Kidney (tissue), 13 donors: ENCODE measurements at regions not wholly inside any gene's neighbourhood (a gene's known extent, or its start where the extent isn't known, plus 50 kb on each side); places are given as distances from the start of the nearest gene placed in this dataset.
"Not testable (repeated sequence)": the region's sequence is repeated elsewhere in the genome, so short reads cannot be mapped to it uniquely, and the experiment has no call there.

Experiments used
- DNase-seq, 5 donors: peaks; one replicate each; pipeline ENCODE4 v3.0.0-alpha.2; 2013 to 2020
- FAIRE-seq: peaks from 2 replicates; lab custom pipeline; 2012; peaks lifted over from hg19 to GRCh38; lab: Jason Lieb, UNC
- H3K27ac ChIP-seq, 2 donors: one replicate each; pipeline ENCODE4 v1.7.0; 2013; ENCODE audit warnings: low read depth in 2 of 2, low read length in 2 of 2, inconsistent platforms in 1 of 2
- H3K27me3 ChIP-seq: one replicate; pipeline ENCODE4 v1.7.1; 2013; ENCODE audit warnings: low read length, inconsistent platforms; ENCODE audit not compliant: control insufficient read depth, insufficient read depth
- H3K36me3 ChIP-seq, 3 donors: one replicate each; pipeline versions ENCODE4 v1.7.0 to v1.7.1; 2013; ENCODE audit warnings: low read length in 3 of 3, control low read depth in 1 of 3, inconsistent platforms in 1 of 3; ENCODE audit not compliant: insufficient read depth in 3 of 3, control insufficient read depth in 2 of 3
- H3K4me1 ChIP-seq, 3 donors: one replicate each; pipeline versions ENCODE4 v1.7.0 to v1.7.1; 2013; ENCODE audit warnings: low read length in 3 of 3, inconsistent platforms in 1 of 3, low read depth in 1 of 3; ENCODE audit not compliant: control insufficient read depth in 2 of 3, insufficient read depth in 2 of 3
- H3K4me3 ChIP-seq, 3 donors: one replicate each; pipeline versions ENCODE4 v1.7.0 to v1.8.1; 2013; ENCODE audit warnings: low read length in 3 of 3, control low read depth in 1 of 3, inconsistent platforms in 1 of 3
- H3K9ac ChIP-seq, 3 donors: one replicate each; pipeline versions ENCODE4 v1.7.0 to v1.7.1; 2013; ENCODE audit warnings: low read length in 3 of 3, control low read depth in 1 of 3, inconsistent platforms in 1 of 3
- H3K9me3 ChIP-seq, 3 donors: one replicate each; pipeline versions ENCODE4 v1.7.0 to v1.7.1; 2013; ENCODE audit warnings: low read length in 3 of 3, control low read depth in 1 of 3, inconsistent platforms in 1 of 3; ENCODE audit not compliant: control insufficient read depth in 2 of 3, insufficient read depth in 1 of 3
- intact Hi-C: fragments of 100-400 bp; cut with DNase I; formaldehyde crosslinking; loops from one replicate; pipeline ENCODE4 v1.11.1; 2022
- TF ChIP-seq, protein P1 (sequence below): IDR thresholded peaks from 3 replicates; pipeline ENCODE4 v1.5.1; 2012; ENCODE audit warnings: mild to moderate bottlenecking, moderate library complexity, borderline replicate concordance; ENCODE audit not compliant: insufficient read depth; ENCODE audit errors: extremely low read depth
- donor health status: control.
- donor health status: control.
- donor health status: control.
- donor health status: control.
- donor health status: control.
- donor health status: DM: yes; HTN: yes; CAD: no.
- donor health status: Normal renal cell carcinoma (clear cell type).

DNA sequence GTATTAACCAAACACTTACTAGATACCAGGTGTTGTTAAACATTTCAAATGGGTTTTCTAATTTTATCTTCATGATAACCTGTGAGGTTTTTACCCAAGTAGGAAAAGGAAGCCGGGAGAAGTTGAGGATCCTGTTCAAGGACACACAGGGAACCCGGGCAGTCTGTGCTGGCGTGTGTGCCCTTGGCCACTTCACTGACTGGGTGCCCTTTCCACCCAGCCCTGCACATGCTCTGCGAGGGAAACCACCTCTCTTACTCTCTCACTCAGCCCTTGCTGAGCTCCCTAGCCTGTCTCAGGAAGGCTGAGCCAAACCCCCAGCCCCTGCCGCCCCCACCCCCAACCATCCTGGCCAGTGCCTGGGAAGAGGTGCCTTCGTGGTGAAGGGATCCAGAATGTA is 51.8 kb downstream of the TEX44 start:
- TF ChIP-seq, protein P1, sequence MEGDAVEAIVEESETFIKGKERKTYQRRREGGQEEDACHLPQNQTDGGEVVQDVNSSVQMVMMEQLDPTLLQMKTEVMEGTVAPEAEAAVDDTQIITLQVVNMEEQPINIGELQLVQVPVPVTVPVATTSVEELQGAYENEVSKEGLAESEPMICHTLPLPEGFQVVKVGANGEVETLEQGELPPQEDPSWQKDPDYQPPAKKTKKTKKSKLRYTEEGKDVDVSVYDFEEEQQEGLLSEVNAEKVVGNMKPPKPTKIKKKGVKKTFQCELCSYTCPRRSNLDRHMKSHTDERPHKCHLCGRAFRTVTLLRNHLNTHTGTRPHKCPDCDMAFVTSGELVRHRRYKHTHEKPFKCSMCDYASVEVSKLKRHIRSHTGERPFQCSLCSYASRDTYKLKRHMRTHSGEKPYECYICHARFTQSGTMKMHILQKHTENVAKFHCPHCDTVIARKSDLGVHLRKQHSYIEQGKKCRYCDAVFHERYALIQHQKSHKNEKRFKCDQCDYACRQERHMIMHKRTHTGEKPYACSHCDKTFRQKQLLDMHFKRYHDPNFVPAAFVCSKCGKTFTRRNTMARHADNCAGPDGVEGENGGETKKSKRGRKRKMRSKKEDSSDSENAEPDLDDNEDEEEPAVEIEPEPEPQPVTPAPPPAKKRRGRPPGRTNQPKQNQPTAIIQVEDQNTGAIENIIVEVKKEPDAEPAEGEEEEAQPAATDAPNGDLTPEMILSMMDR = no peak
- peak overlapping the region in 1 of 3 donors; percentile 75 for H3K9ac ChIP-seq
- peak in 1 of 5 donors; percentile 38 for DNase-seq
- peak overlapping the region; percentile 95 to 98 for H3K27ac ChIP-seq
- intact Hi-C loops = no loop called here
- FAIRE-seq = no peak
- no peaks in the 10 kb centered on the region for H3K9me3 ChIP-seq
- H3K27me3 ChIP-seq = no peaks in the 10 kb centered on the region
- H3K4me1 ChIP-seq = peaks cover 0 to 30% (median 29%) of the 10 kb centered on the region in 3 donors
- H3K36me3 ChIP-seq = no peaks in the 10 kb centered on the region
- no peak overlapping the region for H3K4me3 ChIP-seq

DNA sequence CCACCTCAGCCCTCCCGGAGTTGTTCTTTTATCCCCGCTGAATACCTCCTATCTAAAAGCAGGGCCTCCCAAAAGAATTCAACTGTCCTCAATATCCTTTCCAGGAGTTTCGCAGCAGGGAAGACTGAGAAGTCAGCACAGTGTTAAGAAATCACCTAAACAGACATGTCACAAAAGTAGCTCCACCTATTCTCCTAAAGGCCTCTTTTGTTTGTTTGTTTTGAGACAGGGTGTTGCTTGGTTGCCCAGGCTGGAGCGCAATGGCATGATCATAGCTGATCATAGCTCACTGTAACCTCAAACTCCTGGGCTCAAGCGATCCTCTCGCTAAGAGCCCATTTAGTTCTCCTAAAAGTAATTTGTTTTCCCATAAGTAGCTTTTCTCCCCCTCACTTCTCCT is 53.8 kb downstream of the TEX44 start:
- no peaks in the 10 kb centered on the region for H3K36me3 ChIP-seq
- no peak overlapping the region for H3K4me3 ChIP-seq
- no peak overlapping the region for H3K9ac ChIP-seq
- no peak overlapping the region for H3K27ac ChIP-seq
- intact Hi-C loops = no loop called here
- H3K27me3 ChIP-seq = no peaks in the 10 kb centered on the region
- TF ChIP-seq, protein P1 = no peak
- FAIRE-seq = no peak
- DNase-seq = peak in 3 of 5 donors; percentile 29 to 41 (median 30)
- H3K9me3 ChIP-seq = no peaks in the 10 kb centered on the region
- peaks cover 0 to 25% (median 21%) of the 10 kb centered on the region in 3 donors for H3K4me1 ChIP-seq

DNA sequence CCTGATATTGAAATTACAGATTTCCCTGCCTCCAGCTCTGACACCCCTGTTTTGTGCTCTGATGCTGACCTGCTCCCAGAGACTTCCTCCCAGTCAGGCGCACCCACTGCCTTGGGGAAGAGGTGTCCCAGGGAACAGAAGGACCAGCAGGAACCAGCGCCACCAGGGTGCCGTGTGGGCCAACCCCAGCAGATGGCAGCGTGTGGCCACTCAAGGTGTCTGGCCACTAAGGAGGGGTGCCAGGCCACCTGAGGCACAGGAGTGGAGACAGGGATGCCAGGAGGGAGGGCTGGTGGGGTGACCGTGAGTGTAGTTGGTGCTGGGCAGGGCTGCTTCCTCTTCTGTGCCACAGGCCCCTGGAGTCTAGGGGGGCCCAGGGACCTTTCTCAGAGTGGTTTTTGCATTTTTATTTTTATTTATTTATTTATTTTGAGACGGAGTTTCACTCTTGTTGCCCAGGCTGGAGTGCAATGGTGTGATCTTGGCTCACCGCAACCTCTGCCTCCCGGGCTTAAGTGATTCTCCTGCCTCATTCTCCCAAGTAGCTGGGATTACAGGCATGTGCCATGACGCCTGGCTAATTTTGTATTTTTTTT is 56.0 kb downstream of the TEX44 start:
- intact Hi-C loops = no loop called here
- Histone ChIP-seq H3K27me3 (no peaks in the 10 kb centered on the region), H3K36me3 (no peaks in the 10 kb centered on the region), H3K27ac (no peak overlapping the region), H3K4me3 (no peak overlapping the region), H3K4me1 (peaks cover 0 to 15% (median 12%) of the 10 kb centered on the region in 3 donors), H3K9me3 (no peaks in the 10 kb centered on the region), H3K9ac (no peak overlapping the region)
- TF ChIP-seq, protein P1 = peak; percentile 68
- FAIRE-seq (no peak), DNase-seq (peak; percentile 66 to 91 (median 80))

DNA sequence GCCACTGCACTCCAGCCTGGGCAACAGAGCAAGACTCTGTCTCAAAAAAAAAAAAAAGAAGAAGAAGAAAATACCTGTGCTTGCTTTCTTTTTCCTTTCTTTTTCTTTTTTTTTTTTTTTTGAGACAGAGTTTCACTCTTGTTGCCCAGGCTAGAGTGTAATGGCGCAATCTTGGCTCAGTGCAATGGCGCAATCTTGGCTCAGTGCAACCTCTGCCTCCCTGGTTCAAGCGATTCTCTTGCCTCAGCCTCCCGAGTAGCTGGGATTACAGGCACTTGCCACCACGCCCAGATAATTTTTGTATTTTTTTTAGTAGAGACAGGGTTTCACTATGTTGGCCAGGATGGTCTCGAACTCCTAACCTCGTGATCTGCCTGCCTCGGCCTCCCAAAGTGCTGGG is 56.8 kb upstream of the PTMA start:
- H3K4me3 ChIP-seq, H3K9me3 ChIP-seq, intact Hi-C loops, H3K9ac ChIP-seq, H3K27me3 ChIP-seq, H3K4me1 ChIP-seq, FAIRE-seq, DNase-seq, H3K27ac ChIP-seq, H3K36me3 ChIP-seq: not testable (repeated sequence)
